GM13976 (cell line): ENCODE measurements at regions not wholly inside any gene's neighbourhood (a gene's known extent, or its start where the extent isn't known, plus 50 kb on each side); places are given as distances from the start of the nearest gene placed in this dataset.

Experiments
- DNase-seq: peaks from one replicate; pipeline ENCODE4 v3.0.0; 2012; ENCODE audit warnings: low spot score
- CTCF ChIP-seq: IDR thresholded peaks from 2 replicates; pipeline ENCODE4 v1.5.1; 2012; ENCODE audit warnings: borderline replicate concordance, mild to moderate bottlenecking; ENCODE audit not compliant: insufficient read depth; ENCODE audit errors: extremely low read depth, missing control alignments, control extremely low read depth
- in situ Hi-C: fragments of 300-500 bp; cut with MboI; formaldehyde crosslinking; loops from one replicate; pipeline ENCODE4 v1.12.0; 2022; ENCODE audit warnings: low sequenced_read_pairs, mixed read lengths, inconsistent platforms; ENCODE audit not compliant: unreplicated experiment

DNA sequence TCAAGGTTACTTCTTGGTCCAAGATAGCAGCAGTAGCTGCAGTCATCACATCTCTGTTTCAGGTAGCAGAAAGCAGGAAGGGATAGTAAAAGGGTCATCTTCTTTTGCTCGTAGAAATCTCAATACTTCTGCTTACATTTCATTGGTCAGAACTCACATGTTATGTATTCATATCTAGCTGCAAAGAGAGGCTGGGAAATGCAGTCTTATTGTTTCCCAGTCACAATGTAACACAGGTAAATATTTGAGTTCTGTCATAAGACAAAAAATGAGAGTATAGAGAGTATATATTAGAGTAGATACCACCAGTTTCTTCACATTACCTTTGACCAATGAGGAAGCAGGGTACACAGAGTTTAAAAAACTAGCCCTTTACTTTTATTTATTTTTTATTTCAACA, 132.4 kb upstream of the ITGA6 start:
- DNase-seq, result no peak
- in situ Hi-C loops, result no loop called here
- no peak for TF ChIP-seq CTCF

DNA sequence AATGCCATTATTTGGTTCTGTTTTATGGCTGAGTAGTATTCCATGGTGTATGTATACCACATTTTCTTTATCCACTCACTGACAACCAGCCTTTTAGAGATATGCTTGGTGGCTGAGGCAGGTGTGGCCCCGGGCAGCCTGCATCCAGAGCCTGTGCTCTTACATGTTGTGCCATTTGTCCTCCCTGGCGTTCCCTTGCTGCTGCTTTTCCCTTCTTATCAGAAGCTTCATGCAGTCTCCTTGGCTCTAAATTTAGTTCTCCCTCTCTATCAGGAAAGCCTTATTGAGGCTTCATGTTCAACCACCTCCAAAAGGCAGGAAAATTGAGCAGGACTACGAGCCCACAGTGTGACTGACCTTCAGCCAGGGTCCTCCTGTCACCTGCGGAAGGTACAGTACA, 131.7 kb upstream of the ITGA6 start:
- TF ChIP-seq CTCF, result no peak
- no peak for DNase-seq
- in situ Hi-C loops, result no loop called here

GRCh38 chr2:172296267-172297046, 130.9 kb upstream of the ITGA6 start:
- TF ChIP-seq CTCF, result no peak
- in situ Hi-C loops, result no loop called here
- no peak for DNase-seq

DNA sequence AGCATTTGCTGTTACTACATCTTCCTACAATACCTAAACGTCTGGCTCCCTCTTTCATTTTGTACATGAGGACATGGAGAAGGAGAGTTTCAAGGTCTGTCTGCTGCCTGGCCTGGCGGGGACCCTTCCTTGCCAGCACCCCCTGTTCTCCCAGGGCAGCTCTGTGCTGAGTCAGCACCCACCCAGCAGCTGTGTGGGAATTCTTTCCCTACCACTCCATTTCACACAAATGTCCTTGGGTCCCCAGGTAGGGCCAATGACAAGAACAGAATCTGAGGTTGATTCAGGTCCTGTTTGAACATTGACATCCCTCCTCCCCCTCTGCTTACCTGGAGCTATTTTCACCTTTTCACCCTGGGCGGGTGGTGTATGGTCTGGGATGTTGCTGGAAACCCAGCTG, 129.9 kb upstream of the ITGA6 start:
- DNase-seq, result no peak
- in situ Hi-C loops, result no loop called here
- no peak for TF ChIP-seq CTCF

DNA sequence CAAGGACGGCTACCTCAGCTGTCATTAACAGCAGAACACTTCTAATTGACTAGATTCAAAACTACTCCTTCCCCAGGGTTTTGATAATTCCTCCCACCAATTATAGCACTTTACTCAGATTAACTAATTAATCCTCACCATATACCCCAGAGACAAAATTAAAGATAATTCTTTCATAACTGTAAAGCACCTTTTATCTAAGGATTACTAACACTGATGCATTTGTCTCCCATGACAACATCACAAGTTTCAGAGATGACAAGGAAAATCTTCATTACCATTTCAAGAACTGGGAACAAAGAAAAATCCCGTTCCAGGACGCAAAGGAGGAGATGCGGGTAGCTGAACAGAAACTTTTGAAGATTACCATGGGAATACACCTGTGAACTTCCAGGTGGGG, 129.4 kb upstream of the ITGA6 start:
- DNase-seq, result no peak
- TF ChIP-seq CTCF, result no peak
- in situ Hi-C loops, result no loop called here

DNA sequence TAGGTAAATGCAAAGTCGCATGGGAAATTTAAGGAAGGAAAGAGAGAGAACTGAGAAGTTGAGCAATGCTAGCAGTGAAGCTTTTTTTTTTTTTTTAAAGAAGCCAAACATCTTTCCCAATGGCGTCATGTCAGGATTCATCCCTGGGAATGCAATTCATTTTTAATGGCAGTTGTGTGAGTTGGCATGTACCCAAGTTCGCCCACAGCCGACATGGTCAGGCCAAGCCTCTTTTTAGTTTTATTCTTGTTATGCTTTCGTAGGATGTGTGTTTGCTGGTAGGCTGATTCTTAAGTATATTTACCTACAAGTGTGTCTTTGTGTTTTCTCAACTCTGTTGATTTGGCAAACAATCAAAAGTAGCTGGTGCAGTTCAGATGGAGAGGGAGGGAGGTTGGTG, 127.6 kb upstream of the ITGA6 start:
- in situ Hi-C loops, result no loop called here
- no peak for TF ChIP-seq CTCF
- DNase-seq, result no peak
